ENCODE measurements at regions not wholly inside any gene's neighbourhood (a gene's known extent, or its start where the extent isn't known, plus 50 kb on each side); places are given as distances from the start of the nearest gene placed in this dataset. TPM values are rescaled to one million over a fixed set of nuclear protein-coding genes. Genes with fewer than 3 reads are reported as not detected.

DNA sequence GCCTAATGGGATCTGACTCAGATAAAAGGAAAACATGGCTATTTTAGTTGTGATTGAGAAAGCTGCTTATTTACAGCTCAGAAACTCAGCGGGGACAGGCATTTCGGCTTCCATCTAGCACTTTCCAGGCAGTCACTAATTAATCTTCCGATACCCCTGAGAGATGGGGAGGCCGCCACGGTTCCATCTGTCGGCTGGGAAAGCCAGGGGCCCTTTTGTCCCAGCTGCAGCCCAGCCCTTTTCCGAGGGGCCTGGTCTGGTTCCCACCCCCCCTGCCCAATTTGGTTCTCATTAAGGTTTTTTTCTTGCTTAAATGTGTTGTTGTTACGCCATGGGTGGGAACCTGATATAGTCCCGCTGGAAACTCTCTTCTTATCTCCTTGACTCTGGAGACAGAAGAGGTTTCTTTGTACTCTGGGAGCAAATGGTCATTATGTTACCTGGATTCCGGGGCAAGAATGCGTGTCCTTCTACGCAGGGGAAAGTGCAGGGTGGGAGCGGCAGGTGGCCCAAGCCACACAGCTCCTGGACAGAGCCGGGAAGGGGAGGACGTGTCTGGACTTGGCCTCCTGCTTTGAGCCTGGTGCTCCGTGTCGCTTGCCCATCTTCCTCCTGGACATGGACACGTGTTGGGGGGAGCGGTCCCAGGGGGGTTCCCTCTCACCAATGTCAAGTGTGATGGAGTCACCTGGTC is 50.9 kb upstream of the GSE1 start:
- Mint-ChIP-seq H3K9me3 (no peaks in the 10 kb centered on the region), H3K4me3 (no peak overlapping the region), H3K27ac (peak overlapping the region; percentile 77), H3K27me3 (ENCODE audit: insufficient read depth) (no peaks in the 10 kb centered on the region), H3K4me1 (peaks cover 53% of the 10 kb centered on the region), H3K36me3 (ENCODE audit: low read depth) (no peaks in the 10 kb centered on the region)
- no peak overlapping the region for H3K4me3 ChIP-seq (ENCODE audit: low read length)
- no peaks in the 10 kb centered on the region for H3K9me3 ChIP-seq (ENCODE audit: control insufficient read depth, low read length)
- peaks cover 20% of the 10 kb centered on the region for H3K4me1 ChIP-seq (ENCODE audit: control insufficient read depth, insufficient read depth, low read length)
- TF ChIP-seq, protein P1, sequence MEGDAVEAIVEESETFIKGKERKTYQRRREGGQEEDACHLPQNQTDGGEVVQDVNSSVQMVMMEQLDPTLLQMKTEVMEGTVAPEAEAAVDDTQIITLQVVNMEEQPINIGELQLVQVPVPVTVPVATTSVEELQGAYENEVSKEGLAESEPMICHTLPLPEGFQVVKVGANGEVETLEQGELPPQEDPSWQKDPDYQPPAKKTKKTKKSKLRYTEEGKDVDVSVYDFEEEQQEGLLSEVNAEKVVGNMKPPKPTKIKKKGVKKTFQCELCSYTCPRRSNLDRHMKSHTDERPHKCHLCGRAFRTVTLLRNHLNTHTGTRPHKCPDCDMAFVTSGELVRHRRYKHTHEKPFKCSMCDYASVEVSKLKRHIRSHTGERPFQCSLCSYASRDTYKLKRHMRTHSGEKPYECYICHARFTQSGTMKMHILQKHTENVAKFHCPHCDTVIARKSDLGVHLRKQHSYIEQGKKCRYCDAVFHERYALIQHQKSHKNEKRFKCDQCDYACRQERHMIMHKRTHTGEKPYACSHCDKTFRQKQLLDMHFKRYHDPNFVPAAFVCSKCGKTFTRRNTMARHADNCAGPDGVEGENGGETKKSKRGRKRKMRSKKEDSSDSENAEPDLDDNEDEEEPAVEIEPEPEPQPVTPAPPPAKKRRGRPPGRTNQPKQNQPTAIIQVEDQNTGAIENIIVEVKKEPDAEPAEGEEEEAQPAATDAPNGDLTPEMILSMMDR (conservative IDR thresholded peaks at IDR 0.05): no peak
- peak overlapping the region; percentile 65 for H3K27ac ChIP-seq (ENCODE audit: low read depth, low read length)
- DNase-seq: no peak
- 83 to 94% methylated on average over 12 to 19 of the region's 19 CpGs for WGBS, 2 experiments (ENCODE audit: insufficient coverage in 1 of 2, insufficient read length in 1 of 2)
- H3K36me3 ChIP-seq (ENCODE audit: control insufficient read depth, insufficient read depth, low read length): no peaks in the 10 kb centered on the region
- H3K9ac ChIP-seq (ENCODE audit: extremely low read depth, low read length, poor library complexity, severe bottlenecking): no peak overlapping the region
- H3K27me3 ChIP-seq (ENCODE audit: control insufficient read depth, insufficient read depth, low read length, poor library complexity, severe bottlenecking): no peaks in the 10 kb centered on the region

DNA sequence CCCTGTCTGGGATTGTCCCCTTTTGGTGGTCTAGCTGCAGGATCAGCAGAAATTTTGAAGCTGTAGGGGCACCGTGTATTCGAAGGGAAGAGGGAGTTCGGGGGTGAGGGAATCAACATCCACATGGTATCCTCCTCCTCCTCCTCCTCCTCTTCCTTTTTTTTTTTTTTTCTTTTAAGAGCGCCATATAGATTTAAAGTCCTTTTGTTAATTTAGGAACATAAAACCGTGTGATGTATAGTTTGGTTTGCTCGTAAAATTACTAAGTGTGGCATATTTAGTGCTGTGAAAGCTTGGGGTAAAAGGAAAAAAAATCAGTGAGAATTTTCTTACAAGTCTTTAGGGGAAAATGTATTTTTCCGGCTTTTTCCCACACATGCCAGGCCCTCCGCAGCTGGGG is 50.1 kb upstream of the GSE1 start:
- no peak overlapping the region for H3K4me3 Mint-ChIP-seq
- H3K36me3 ChIP-seq (ENCODE audit: control insufficient read depth, insufficient read depth, low read length): no peaks in the 10 kb centered on the region
- no peaks in the 10 kb centered on the region for H3K27me3 Mint-ChIP-seq (ENCODE audit: insufficient read depth)
- H3K4me1 Mint-ChIP-seq: peaks cover 48% of the 10 kb centered on the region
- no peak overlapping the region for H3K27ac ChIP-seq (ENCODE audit: low read depth, low read length)
- H3K27ac Mint-ChIP-seq: peak overlapping the region; percentile 69
- H3K4me3 ChIP-seq (ENCODE audit: low read length): no peak overlapping the region
- TF ChIP-seq, protein P1 (conservative IDR thresholded peaks at IDR 0.05): no peak
- H3K36me3 Mint-ChIP-seq (ENCODE audit: low read depth): no peaks in the 10 kb centered on the region
- DNase-seq: no peak
- no peaks in the 10 kb centered on the region for H3K27me3 ChIP-seq (ENCODE audit: control insufficient read depth, insufficient read depth, low read length, poor library complexity, severe bottlenecking)
- H3K9ac ChIP-seq (ENCODE audit: extremely low read depth, low read length, poor library complexity, severe bottlenecking): no peak overlapping the region
- 87 to 93% methylated on average over 5 to 7 of the region's 8 CpGs for WGBS, 2 experiments (ENCODE audit: insufficient coverage in 1 of 2, insufficient read length in 1 of 2)
- no peaks in the 10 kb centered on the region for H3K9me3 ChIP-seq (ENCODE audit: control insufficient read depth, low read length)
- H3K9me3 Mint-ChIP-seq: no peaks in the 10 kb centered on the region
- peaks cover 16% of the 10 kb centered on the region for H3K4me1 ChIP-seq (ENCODE audit: control insufficient read depth, insufficient read depth, low read length)

Small RNAs in the stretch of these regions (microRNA-seq; reads per million reads assigned to microRNA genes)
- gene MIR5093 (ENCODE audit: borderline microRNAs expressed): not detected

Measured in endodermal cell (in vitro differentiated cells).